ENCODE measurements at regions not wholly inside any gene's neighbourhood (a gene's known extent, or its start where the extent isn't known, plus 50 kb on each side); places are given as distances from the start of the nearest gene placed in this dataset.

DNA sequence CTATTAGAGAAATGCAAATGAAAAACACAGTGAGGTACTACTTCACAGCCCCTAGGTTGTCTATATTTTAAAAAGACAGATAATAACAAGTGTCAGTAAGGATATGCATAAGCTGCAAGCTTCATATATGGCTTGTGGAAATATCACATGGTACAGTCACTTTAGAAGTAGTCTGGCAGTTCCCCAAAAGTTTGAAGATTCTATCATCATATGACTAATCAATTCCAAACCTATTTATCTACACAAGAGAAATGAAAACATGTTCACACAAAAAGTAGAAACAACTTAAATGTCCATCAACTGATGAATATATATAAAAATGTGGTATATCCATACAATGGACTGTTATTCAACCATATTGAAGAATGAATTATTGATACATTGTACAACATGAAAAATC, 185.8 kb upstream of the STK26 start:
- no peak overlapping the region for H3K27ac ChIP-seq (ENCODE audit: low read depth, low read length)
- H2BK120ac ChIP-seq (ENCODE audit: low read depth, low read length) = no peak overlapping the region
- H3K4me1 ChIP-seq (ENCODE audit: control insufficient read depth, low read depth, low read length) = no peaks in the 10 kb centered on the region
- H3K27me3 ChIP-seq (ENCODE audit: insufficient read depth, low read length, poor library complexity) = no peaks in the 10 kb centered on the region
- no peak overlapping the region for H3K9ac ChIP-seq (ENCODE audit: low read length)
- no peak overlapping the region for H2BK5ac ChIP-seq (ENCODE audit: low read length)
- no peak overlapping the region for H3K4ac ChIP-seq (ENCODE audit: low read depth, low read length)
- no peak overlapping the region for H2AK5ac ChIP-seq (ENCODE audit: low read length)
- no peak overlapping the region for H3K4me3 ChIP-seq (ENCODE audit: low read length)
- no peaks in the 10 kb centered on the region for H3K79me1 ChIP-seq (ENCODE audit: low read length)
- no peaks in the 10 kb centered on the region for H3K36me3 ChIP-seq (ENCODE audit: control insufficient read depth, insufficient read depth, low read length)
- no peak overlapping the region for H3K23ac ChIP-seq (ENCODE audit: low read length)
- no peak overlapping the region for H4K5ac ChIP-seq (ENCODE audit: low read length)
- H3K79me2 ChIP-seq (ENCODE audit: control insufficient read depth, insufficient read depth, low read length) = no peaks in the 10 kb centered on the region
- no peak overlapping the region for H4K8ac ChIP-seq (ENCODE audit: low read depth, low read length)
- no peak overlapping the region for H3K56ac ChIP-seq (ENCODE audit: low read length)
- no peak overlapping the region for H3K18ac ChIP-seq (ENCODE audit: low read length)
- no peak for DNase-seq
- H2BK15ac ChIP-seq (replicated peaks; ENCODE audit: low read depth) = no peak overlapping the region
- H3K4me2 ChIP-seq (ENCODE audit: low read length) = no peak overlapping the region

DNA sequence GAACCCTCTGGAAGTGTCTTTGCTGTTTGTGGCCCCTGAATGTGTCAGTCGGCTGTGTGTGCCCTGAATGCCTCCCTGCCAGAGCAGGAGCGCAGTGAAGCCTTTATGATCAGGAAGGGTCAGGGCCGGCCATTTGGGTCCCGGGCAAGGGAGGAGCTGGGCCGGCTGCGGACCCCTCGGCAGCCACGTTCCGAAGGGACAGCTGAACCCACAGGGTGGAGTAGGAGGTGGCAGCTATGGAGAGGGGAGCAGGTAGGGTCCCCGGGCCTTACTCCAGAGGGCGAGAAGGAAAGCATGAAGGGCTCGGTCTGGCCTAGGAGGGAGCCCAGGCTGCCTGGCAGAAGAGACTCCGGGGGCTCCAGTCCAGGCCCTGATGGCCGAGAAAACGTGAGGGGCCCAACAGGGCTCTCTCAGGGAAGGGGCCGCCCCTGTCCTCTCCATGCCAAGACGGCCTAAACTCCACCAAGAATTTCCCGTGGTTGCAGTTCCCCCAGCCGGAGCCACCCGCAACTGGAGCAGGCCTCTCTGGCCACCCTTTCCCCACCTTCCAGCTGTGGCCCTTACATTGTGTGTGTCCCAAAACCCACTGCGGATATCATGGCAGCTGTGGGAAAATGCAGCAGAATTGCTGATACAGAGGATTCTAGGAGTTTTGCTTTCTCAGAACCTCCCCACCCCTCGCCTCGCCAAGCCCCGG, 182.2 kb upstream of the STK26 start:
- Histone ChIP-seq H4K8ac (ENCODE audit: low read depth, low read length) (no peak overlapping the region), H3K79me2 (ENCODE audit: control insufficient read depth, insufficient read depth, low read length) (no peaks in the 10 kb centered on the region), H3K4ac (ENCODE audit: low read depth, low read length) (no peak overlapping the region), H2BK120ac (ENCODE audit: low read depth, low read length) (no peak overlapping the region), H2BK15ac (replicated peaks; ENCODE audit: low read depth) (no peak overlapping the region), H3K23ac (ENCODE audit: low read length) (no peak overlapping the region), H3K9ac (ENCODE audit: low read length) (no peak overlapping the region), H3K4me2 (ENCODE audit: low read length) (no peak overlapping the region), H3K27ac (ENCODE audit: low read depth, low read length) (no peak overlapping the region), H3K4me3 (ENCODE audit: low read length) (no peak overlapping the region), H3K18ac (ENCODE audit: low read length) (no peak overlapping the region), H3K4me1 (ENCODE audit: control insufficient read depth, low read depth, low read length) (no peaks in the 10 kb centered on the region), H3K36me3 (ENCODE audit: control insufficient read depth, insufficient read depth, low read length) (no peaks in the 10 kb centered on the region), H3K79me1 (ENCODE audit: low read length) (no peaks in the 10 kb centered on the region), H3K56ac (ENCODE audit: low read length) (peak overlapping the region; percentile 15), H3K27me3 (ENCODE audit: insufficient read depth, low read length, poor library complexity) (no peaks in the 10 kb centered on the region), H4K5ac (ENCODE audit: low read length) (no peak overlapping the region), H2BK5ac (ENCODE audit: low read length) (no peak overlapping the region), H2AK5ac (ENCODE audit: low read length) (no peak overlapping the region)
- no CpG with 5 or more reads among the region's 24 CpGs for WGBS (ENCODE audit: extremely low coverage, insufficient coverage, low lambda C conversion rate)
- DNase-seq = no peak

DNA sequence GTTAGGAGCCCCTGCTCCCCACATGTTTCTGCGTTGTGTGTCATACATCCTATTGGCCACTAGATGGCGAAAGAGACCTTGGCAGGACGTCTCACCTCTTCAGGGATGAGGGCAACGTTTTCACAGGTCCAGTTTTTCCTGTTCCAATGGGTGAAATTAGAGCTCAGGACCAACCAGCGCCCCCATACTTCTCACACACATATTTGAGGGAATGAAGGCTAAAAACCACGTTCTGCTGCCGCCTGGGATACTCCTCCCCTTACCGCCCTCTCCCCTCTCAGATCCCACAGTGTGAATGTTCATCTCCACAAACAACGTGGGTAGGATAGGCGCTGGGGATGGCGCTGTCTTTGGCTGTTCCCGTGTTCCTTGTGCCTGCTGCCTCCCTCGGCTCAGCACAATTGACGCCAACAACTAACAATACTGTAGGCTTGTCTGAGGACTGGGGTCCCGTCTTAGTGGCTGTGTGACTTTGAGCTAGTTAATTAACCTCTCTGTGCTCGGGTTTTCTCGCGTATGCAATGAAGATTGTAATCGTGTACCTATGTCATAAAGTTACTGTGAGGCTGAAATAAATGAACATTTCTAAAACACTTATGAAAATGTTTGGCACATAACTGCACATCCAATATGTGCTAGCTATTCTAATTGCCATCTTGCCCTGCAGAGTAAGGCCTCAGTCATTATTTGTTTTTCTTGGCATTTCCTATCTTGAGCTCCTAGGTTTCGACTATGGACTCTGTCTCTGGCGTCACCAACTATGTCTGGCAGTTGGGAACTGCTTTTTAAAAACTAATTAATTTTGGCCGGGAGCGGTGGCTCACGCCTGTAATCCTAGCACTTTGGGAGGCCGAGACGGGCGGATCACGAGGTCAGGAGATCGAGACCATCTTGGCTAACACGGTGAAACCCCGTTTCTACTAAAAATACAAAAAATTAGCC, 181.3 kb upstream of the STK26 start:
- Histone ChIP-seq H3K4me2 (ENCODE audit: low read length) (no peak overlapping the region), H2BK120ac (ENCODE audit: low read depth, low read length) (no peak overlapping the region), H4K8ac (ENCODE audit: low read depth, low read length) (no peak overlapping the region), H3K36me3 (ENCODE audit: control insufficient read depth, insufficient read depth, low read length) (no peaks in the 10 kb centered on the region), H3K23ac (ENCODE audit: low read length) (no peak overlapping the region), H3K4me3 (ENCODE audit: low read length) (no peak overlapping the region), H3K4me1 (ENCODE audit: control insufficient read depth, low read depth, low read length) (no peaks in the 10 kb centered on the region), H2BK15ac (replicated peaks; ENCODE audit: low read depth) (no peak overlapping the region), H2BK5ac (ENCODE audit: low read length) (no peak overlapping the region), H3K79me1 (ENCODE audit: low read length) (no peaks in the 10 kb centered on the region), H4K5ac (ENCODE audit: low read length) (no peak overlapping the region), H3K18ac (ENCODE audit: low read length) (no peak overlapping the region), H3K4ac (ENCODE audit: low read depth, low read length) (no peak overlapping the region), H3K79me2 (ENCODE audit: control insufficient read depth, insufficient read depth, low read length) (no peaks in the 10 kb centered on the region), H3K9ac (ENCODE audit: low read length) (no peak overlapping the region), H3K27me3 (ENCODE audit: insufficient read depth, low read length, poor library complexity) (no peaks in the 10 kb centered on the region), H3K56ac (ENCODE audit: low read length) (peak overlapping the region; percentile 42), H2AK5ac (ENCODE audit: low read length) (no peak overlapping the region), H3K27ac (ENCODE audit: low read depth, low read length) (no peak overlapping the region)
- peak; percentile 77 for DNase-seq
- WGBS (ENCODE audit: extremely low coverage, insufficient coverage, low lambda C conversion rate) = no CpG with 5 or more reads among the region's 31 CpGs

DNA sequence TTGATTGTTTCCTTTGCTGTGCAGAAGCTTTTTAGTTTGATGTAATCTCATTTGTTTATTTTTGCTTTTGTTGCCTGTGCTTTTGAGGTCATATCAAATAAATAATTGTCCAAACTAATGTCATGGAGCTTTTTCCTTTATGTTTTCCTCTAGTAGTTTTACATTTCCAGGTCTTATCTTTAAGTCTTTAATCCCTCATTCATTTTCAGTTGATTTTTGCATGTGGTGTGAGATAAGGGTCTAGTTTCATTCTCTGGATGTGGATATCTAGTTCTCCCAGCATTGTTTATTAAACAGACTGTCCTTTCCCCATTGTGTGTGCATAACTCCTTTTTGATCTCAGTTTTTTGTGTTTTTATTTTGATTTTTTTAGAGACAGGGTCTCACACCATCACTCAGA, 179.1 kb upstream of the STK26 start:
- Histone ChIP-seq H3K4me1 (ENCODE audit: control insufficient read depth, low read depth, low read length) (no peaks in the 10 kb centered on the region), H3K79me2 (ENCODE audit: control insufficient read depth, insufficient read depth, low read length) (no peaks in the 10 kb centered on the region), H2BK120ac (ENCODE audit: low read depth, low read length) (no peak overlapping the region), H2BK5ac (ENCODE audit: low read length) (no peak overlapping the region), H3K36me3 (ENCODE audit: control insufficient read depth, insufficient read depth, low read length) (no peaks in the 10 kb centered on the region), H3K23ac (ENCODE audit: low read length) (no peak overlapping the region), H2BK15ac (replicated peaks; ENCODE audit: low read depth) (no peak overlapping the region), H2AK5ac (ENCODE audit: low read length) (no peak overlapping the region), H3K18ac (ENCODE audit: low read length) (no peak overlapping the region), H3K56ac (ENCODE audit: low read length) (no peak overlapping the region), H3K27ac (ENCODE audit: low read depth, low read length) (no peak overlapping the region), H4K8ac (ENCODE audit: low read depth, low read length) (no peak overlapping the region), H3K79me1 (ENCODE audit: low read length) (no peaks in the 10 kb centered on the region), H3K4ac (ENCODE audit: low read depth, low read length) (no peak overlapping the region), H4K5ac (ENCODE audit: low read length) (no peak overlapping the region), H3K27me3 (ENCODE audit: insufficient read depth, low read length, poor library complexity) (no peaks in the 10 kb centered on the region), H3K4me3 (ENCODE audit: low read length) (no peak overlapping the region), H3K9ac (ENCODE audit: low read length) (no peak overlapping the region), H3K4me2 (ENCODE audit: low read length) (no peak overlapping the region)
- no peak for DNase-seq

DNA sequence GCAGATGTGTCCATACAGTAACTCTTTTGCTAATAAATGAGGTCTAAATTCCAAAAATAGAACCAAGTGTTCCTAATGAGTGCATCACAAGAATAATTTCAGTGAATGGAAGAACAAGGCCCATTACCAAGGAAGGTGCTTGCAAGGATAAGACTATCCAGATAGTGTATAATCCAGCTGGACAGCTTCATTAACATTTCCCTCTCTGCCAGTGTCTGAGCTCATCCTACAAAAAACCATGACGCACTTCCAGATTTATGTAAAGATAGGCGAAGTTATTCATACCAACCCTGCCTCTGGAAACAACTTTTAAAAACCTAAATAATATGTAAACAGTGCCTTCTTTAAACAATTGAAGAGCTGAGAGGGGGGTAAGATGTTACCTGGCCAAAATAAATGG, 177.9 kb upstream of the STK26 start:
- H3K4ac ChIP-seq (ENCODE audit: low read depth, low read length) = no peak overlapping the region
- H2AK5ac ChIP-seq (ENCODE audit: low read length) = no peak overlapping the region
- WGBS (ENCODE audit: extremely low coverage, insufficient coverage, low lambda C conversion rate) = no CpG with 5 or more reads among the region's 2 CpGs
- H3K18ac ChIP-seq (ENCODE audit: low read length) = no peak overlapping the region
- no peak overlapping the region for H3K56ac ChIP-seq (ENCODE audit: low read length)
- H4K8ac ChIP-seq (ENCODE audit: low read depth, low read length) = no peak overlapping the region
- H2BK120ac ChIP-seq (ENCODE audit: low read depth, low read length) = no peak overlapping the region
- H3K4me1 ChIP-seq (ENCODE audit: control insufficient read depth, low read depth, low read length) = no peaks in the 10 kb centered on the region
- no peaks in the 10 kb centered on the region for H3K27me3 ChIP-seq (ENCODE audit: insufficient read depth, low read length, poor library complexity)
- no peaks in the 10 kb centered on the region for H3K79me2 ChIP-seq (ENCODE audit: control insufficient read depth, insufficient read depth, low read length)
- H2BK5ac ChIP-seq (ENCODE audit: low read length) = no peak overlapping the region
- no peak for DNase-seq
- no peak overlapping the region for H3K23ac ChIP-seq (ENCODE audit: low read length)
- no peaks in the 10 kb centered on the region for H3K79me1 ChIP-seq (ENCODE audit: low read length)
- H3K36me3 ChIP-seq (ENCODE audit: control insufficient read depth, insufficient read depth, low read length) = no peaks in the 10 kb centered on the region
- H4K5ac ChIP-seq (ENCODE audit: low read length) = no peak overlapping the region
- H3K4me2 ChIP-seq (ENCODE audit: low read length) = no peak overlapping the region
- H2BK15ac ChIP-seq (replicated peaks; ENCODE audit: low read depth) = no peak overlapping the region
- no peak overlapping the region for H3K27ac ChIP-seq (ENCODE audit: low read depth, low read length)
- H3K9ac ChIP-seq (ENCODE audit: low read length) = no peak overlapping the region
- no peak overlapping the region for H3K4me3 ChIP-seq (ENCODE audit: low read length)
